Panc1 (cell line): ENCODE measurements at regions not wholly inside any gene's neighbourhood (a gene's known extent, or its start where the extent isn't known, plus 50 kb on each side); places are given as distances from the start of the nearest gene placed in this dataset.

Source experiments
- ATAC-seq: fragments of 200-7000 bp; cut with Tn5 transposase; 2 replicates; pipeline ENCODE4 v1.9.1; 2020; ENCODE audit warnings: mild to moderate bottlenecking, moderate library complexity
- BruUV-seq: library from RNA; stranded (reverse); fragments of 400-500 nt; replicated peaks from 2 replicates; lab custom pipeline; 2021; lab: Mats Ljungman, UMichigan
- CTCF ChIA-PET: fragments of 300-600 bp; sonication (Branson Sonifier 250); formaldehyde crosslinking; loops from one replicate; lab custom pipeline; 2022; ENCODE audit warnings: antibody characterized with exemption; lab: Charles Lee
- POLR2A ChIA-PET: fragments of 300-600 bp; sonication (Branson Sonifier 250); formaldehyde crosslinking; loops from one replicate; lab custom pipeline; 2022; ENCODE audit warnings: antibody characterized with exemption; lab: Charles Lee
- DNase-seq: peaks from one replicate; pipeline ENCODE4 v3.0.0-alpha.2; 2010; ENCODE audit warnings: low read depth, low spot score
- H3K27ac ChIP-seq: 2 replicates; pipeline ENCODE4 v1.5.1; 2011; ENCODE audit warnings: mild to moderate bottlenecking, low read length, inconsistent platforms
- H3K27me3 ChIP-seq: fragments of 200-500 bp; sonication (Bioruptor generic); 2 replicates; pipeline ENCODE4 v1.6.0; 2014; ENCODE audit warnings: low read length, inconsistent platforms; ENCODE audit not compliant: control insufficient read depth, insufficient read depth
- H3K36me3 ChIP-seq: fragments of 200-500 bp; sonication (Bioruptor generic); 2 replicates; pipeline ENCODE4 v1.5.1; 2014; ENCODE audit warnings: inconsistent platforms, mild to moderate bottlenecking, low read length, moderate library complexity; ENCODE audit not compliant: control insufficient read depth, insufficient read depth
- H3K4me1 ChIP-seq: 2 replicates; pipeline ENCODE4 v1.5.1; 2011; ENCODE audit warnings: inconsistent platforms, mild to moderate bottlenecking, low read length, moderate library complexity; ENCODE audit not compliant: control insufficient read depth, insufficient read depth
- H3K4me3 ChIP-seq, 2 experiments: 2 replicates each; pipeline ENCODE4 v1.5.1; 2011 to 2012; ENCODE audit warnings: low read depth in 2 of 2, low read length in 2 of 2, mild to moderate bottlenecking in 2 of 2, inconsistent platforms in 1 of 2, moderate library complexity in 1 of 2
- H3K9me3 ChIP-seq: fragments of 200-500 bp; sonication (Bioruptor generic); 2 replicates; pipeline ENCODE4 v1.5.1; 2014; ENCODE audit warnings: low read depth, mild to moderate bottlenecking, inconsistent platforms, low read length, moderate library complexity; ENCODE audit not compliant: control insufficient read depth, insufficient read depth
- POLR2AphosphoS5 ChIP-seq: IDR thresholded peaks from 2 replicates; pipeline ENCODE4 v1.6.1; 2012; ENCODE audit warnings: mild to moderate bottlenecking, low read depth, low read length, moderate library complexity
- SIN3A ChIP-seq: IDR thresholded peaks from 2 replicates; pipeline ENCODE4 v1.6.1; 2012; ENCODE audit warnings: low read depth, mild to moderate bottlenecking, low read length, moderate library complexity, borderline replicate concordance; ENCODE audit not compliant: insufficient read depth
- TCF7L2 ChIP-seq: IDR thresholded peaks from 2 replicates; pipeline ENCODE4 v1.6.1; 2011; ENCODE audit warnings: mild to moderate bottlenecking, low read depth, low read length, inconsistent platforms
- in situ Hi-C: cut with HindIII; loops from 2 replicates; pipeline ENCODE4 v1.10.0; 2016; ENCODE audit warnings: low sequenced_read_pairs, low pct_unique_long_range_greater_than_20kb
- intact Hi-C: fragments of 100-400 bp; cut with micrococcal nuclease; formaldehyde crosslinking; loops from one replicate; pipeline ENCODE4 v1.10.0; 2022; ENCODE audit not compliant: unreplicated experiment
- TF ChIP-seq, protein P1 (sequence below): fragments of 450-650 bp; IDR thresholded peaks from 2 replicates; pipeline ENCODE4 v1.5.1; 2017; ENCODE audit warnings: mild to moderate bottlenecking
- TF ChIP-seq, protein P2 (sequence below), 2 experiments: IDR thresholded peaks; 2 replicates each; pipeline ENCODE4 v1.6.1; 2011 to 2012; ENCODE audit warnings: low read depth in 2 of 2, control low read depth in 1 of 2, low read length in 1 of 2, mild to moderate bottlenecking in 1 of 2, moderate library complexity in 1 of 2; ENCODE audit not compliant: insufficient read depth in 1 of 2

DNA sequence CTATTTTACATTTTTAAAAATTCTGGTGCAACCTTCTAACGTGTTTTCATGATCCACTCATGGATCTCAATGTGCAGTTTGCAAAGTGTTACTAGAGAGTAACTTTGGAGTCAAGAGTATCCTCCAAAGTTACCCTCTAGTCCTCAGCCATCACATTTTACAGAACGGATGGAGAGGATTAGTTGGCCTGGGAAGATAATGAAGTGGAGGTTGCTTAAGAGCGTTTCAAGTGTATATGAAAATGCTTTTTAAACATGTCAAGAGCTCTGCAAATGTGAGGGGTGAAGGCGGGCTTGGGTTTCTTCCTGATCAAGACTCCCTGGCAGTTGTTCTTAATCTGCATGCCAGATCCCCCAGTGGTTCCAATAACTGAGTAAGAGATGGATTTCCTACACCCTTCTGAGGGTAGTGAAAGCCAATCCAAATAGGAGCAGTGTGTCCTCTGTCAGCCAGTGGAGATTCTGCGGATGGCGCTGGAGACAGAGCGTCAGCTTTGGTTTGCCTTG, 299.4 kb upstream of the NPVF start:
- Histone ChIP-seq H3K36me3 (no peaks in the 10 kb centered on the region), H3K4me1 (no peaks in the 10 kb centered on the region), H3K27ac (no peak overlapping the region), H3K27me3 (peaks cover 2% of the 10 kb centered on the region), H3K9me3 (no peaks in the 10 kb centered on the region), H3K4me3 (no peak overlapping the region)
- ChIA-PET CTCF (no interaction called here), POLR2A (no interaction called here)
- no TSS peak for BruUV-seq
- ATAC-seq (no peak), DNase-seq (no peak)
- in situ Hi-C loops, result no loop called here
- intact Hi-C loops, result no loop called here
- TF ChIP-seq, protein P1, sequence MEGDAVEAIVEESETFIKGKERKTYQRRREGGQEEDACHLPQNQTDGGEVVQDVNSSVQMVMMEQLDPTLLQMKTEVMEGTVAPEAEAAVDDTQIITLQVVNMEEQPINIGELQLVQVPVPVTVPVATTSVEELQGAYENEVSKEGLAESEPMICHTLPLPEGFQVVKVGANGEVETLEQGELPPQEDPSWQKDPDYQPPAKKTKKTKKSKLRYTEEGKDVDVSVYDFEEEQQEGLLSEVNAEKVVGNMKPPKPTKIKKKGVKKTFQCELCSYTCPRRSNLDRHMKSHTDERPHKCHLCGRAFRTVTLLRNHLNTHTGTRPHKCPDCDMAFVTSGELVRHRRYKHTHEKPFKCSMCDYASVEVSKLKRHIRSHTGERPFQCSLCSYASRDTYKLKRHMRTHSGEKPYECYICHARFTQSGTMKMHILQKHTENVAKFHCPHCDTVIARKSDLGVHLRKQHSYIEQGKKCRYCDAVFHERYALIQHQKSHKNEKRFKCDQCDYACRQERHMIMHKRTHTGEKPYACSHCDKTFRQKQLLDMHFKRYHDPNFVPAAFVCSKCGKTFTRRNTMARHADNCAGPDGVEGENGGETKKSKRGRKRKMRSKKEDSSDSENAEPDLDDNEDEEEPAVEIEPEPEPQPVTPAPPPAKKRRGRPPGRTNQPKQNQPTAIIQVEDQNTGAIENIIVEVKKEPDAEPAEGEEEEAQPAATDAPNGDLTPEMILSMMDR, result no peak
- TF ChIP-seq POLR2AphosphoS5 (no peak), SIN3A (no peak), TCF7L2 (no peak)
- TF ChIP-seq, protein P2, sequence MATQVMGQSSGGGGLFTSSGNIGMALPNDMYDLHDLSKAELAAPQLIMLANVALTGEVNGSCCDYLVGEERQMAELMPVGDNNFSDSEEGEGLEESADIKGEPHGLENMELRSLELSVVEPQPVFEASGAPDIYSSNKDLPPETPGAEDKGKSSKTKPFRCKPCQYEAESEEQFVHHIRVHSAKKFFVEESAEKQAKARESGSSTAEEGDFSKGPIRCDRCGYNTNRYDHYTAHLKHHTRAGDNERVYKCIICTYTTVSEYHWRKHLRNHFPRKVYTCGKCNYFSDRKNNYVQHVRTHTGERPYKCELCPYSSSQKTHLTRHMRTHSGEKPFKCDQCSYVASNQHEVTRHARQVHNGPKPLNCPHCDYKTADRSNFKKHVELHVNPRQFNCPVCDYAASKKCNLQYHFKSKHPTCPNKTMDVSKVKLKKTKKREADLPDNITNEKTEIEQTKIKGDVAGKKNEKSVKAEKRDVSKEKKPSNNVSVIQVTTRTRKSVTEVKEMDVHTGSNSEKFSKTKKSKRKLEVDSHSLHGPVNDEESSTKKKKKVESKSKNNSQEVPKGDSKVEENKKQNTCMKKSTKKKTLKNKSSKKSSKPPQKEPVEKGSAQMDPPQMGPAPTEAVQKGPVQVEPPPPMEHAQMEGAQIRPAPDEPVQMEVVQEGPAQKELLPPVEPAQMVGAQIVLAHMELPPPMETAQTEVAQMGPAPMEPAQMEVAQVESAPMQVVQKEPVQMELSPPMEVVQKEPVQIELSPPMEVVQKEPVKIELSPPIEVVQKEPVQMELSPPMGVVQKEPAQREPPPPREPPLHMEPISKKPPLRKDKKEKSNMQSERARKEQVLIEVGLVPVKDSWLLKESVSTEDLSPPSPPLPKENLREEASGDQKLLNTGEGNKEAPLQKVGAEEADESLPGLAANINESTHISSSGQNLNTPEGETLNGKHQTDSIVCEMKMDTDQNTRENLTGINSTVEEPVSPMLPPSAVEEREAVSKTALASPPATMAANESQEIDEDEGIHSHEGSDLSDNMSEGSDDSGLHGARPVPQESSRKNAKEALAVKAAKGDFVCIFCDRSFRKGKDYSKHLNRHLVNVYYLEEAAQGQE (IDR thresholded peaks at IDR 0.05; ENCODE audit: insufficient read depth in 1 of 2, low read depth in 2 of 2, low read length in 1 of 2), result no peak

DNA sequence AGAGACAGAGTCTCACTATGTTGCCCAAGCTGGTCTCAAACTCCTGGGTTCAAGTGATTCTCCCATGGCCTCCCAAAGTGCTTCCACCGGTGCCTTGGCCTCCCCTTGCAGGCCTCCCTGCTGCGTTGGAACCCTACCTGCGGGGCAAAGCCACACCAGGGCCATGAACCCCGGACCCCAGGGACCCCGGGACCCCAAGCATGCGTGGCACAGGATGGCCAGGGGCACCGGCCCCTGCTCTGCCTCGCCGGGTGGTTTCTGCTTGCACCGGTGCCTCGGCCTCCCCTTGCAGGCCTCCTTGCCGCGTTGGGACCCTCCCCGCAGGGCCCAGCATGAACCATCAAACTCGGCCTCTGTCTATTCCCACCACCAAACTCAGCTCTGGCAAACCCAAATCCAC, 301.0 kb upstream of the NPVF start:
- TF ChIP-seq, protein P2 (IDR thresholded peaks at IDR 0.05; ENCODE audit: insufficient read depth in 1 of 2, low read depth in 2 of 2, low read length in 1 of 2), result no peak
- H3K27ac ChIP-seq, result no peak overlapping the region
- no peak overlapping the region for H3K4me3 ChIP-seq
- in situ Hi-C loops, result no loop called here
- BruUV-seq, result no TSS peak
- H3K4me1 ChIP-seq, result no peaks in the 10 kb centered on the region
- ChIA-PET POLR2A (no interaction called here), CTCF (no interaction called here)
- peaks cover 2% of the 10 kb centered on the region for H3K27me3 ChIP-seq
- intact Hi-C loops, result no loop called here
- ATAC-seq (no peak), DNase-seq (no peak)
- no peaks in the 10 kb centered on the region for H3K36me3 ChIP-seq
- no peaks in the 10 kb centered on the region for H3K9me3 ChIP-seq
